C4-2B (cell line): ENCODE measurements at regions not wholly inside any gene's neighbourhood (a gene's known extent, or its start where the extent isn't known, plus 50 kb on each side); places are given as distances from the start of the nearest gene placed in this dataset.

ENCODE experiments used
- CTCF ChIP-seq: fragments of 450-650 bp; conservative IDR thresholded peaks from 2 replicates; pipeline ENCODE4 v1.5.1; 2017; ENCODE audit warnings: mild to moderate bottlenecking
- ZFX ChIP-seq: fragments of 450-650 bp; IDR thresholded peaks from 2 replicates; pipeline ENCODE4 v1.6.1; 2017

- TF ChIP-seq CTCF (no peak), ZFX (no peak)
These were observed 348.0 kb upstream of the JARID2 start for GRCh38 chr6:14897831-14898230.
